HG02763 (cell line): ENCODE measurements at regions not wholly inside any gene's neighbourhood (a gene's known extent, or its start where the extent isn't known, plus 50 kb on each side); places are given as distances from the start of the nearest gene placed in this dataset.

Experiments
- ATAC-seq: cut with Tn5 transposase; IDR thresholded peaks from one replicate; pipeline ENCODE4 v1.9.1; 2021; ENCODE audit warnings: mild to moderate bottlenecking, moderate library complexity; ENCODE audit not compliant: unreplicated experiment

GRCh38 chr5:54370982-54371381, 60.6 kb upstream of the ARL15 start:
- no peak for ATAC-seq

GRCh38 chr5:54367844-54368243, 57.5 kb upstream of the ARL15 start:
- no peak for ATAC-seq

- no peak for ATAC-seq
These were observed 56.3 kb upstream of the ARL15 start for GRCh38 chr5:54366707-54367106.

- ATAC-seq: no peak
These were observed 53.3 kb upstream of the ARL15 start for GRCh38 chr5:54363669-54364068.

- no peak for ATAC-seq
These were observed 52.7 kb upstream of the ARL15 start for GRCh38 chr5:54362992-54363625.

GRCh38 chr5:54362434-54362833, 52.1 kb upstream of the ARL15 start:
- no peak for ATAC-seq

- ATAC-seq: no peak
These were observed 51.5 kb upstream of the ARL15 start for GRCh38 chr5:54361691-54362411.

GRCh38 chr5:54360925-54361662, 50.7 kb upstream of the ARL15 start:
- ATAC-seq: no peak
